GM23338 (cell line): ENCODE measurements at regions not wholly inside any gene's neighbourhood (a gene's known extent, or its start where the extent isn't known, plus 50 kb on each side); places are given as distances from the start of the nearest gene placed in this dataset.

Experiments used
- ATAC-seq: fragments of 200-7000 bp; cut with Tn5 transposase; 3 replicates; pipeline ENCODE4 v1.9.1; 2020
- DNase-seq: peaks from one replicate; pipeline ENCODE4 v3.0.0-alpha.2; 2015; ENCODE audit warnings: low spot score
- H2AFZ ChIP-seq: fragments of 200-600 bp; sonication (generic); 2 replicates; pipeline ENCODE4 v1.8.0; 2016; ENCODE audit warnings: antibody characterized with exemption, mild to moderate bottlenecking, moderate library complexity
- H3F3A ChIP-seq: fragments of 200-600 bp; sonication (generic); replicated peaks from 2 replicates; pipeline ENCODE4 v1.8.0; 2017; ENCODE audit warnings: antibody characterized with exemption, mixed run types, low read depth
- H3K27ac ChIP-seq: fragments of 200-600 bp; sonication (generic); 2 replicates; pipeline ENCODE4 v1.6.1; 2016; ENCODE audit warnings: low read depth
- H3K27me3 ChIP-seq: fragments of 200-600 bp; sonication (generic); 2 replicates; pipeline ENCODE4 v1.8.0; 2016; ENCODE audit warnings: mild to moderate bottlenecking, mixed run types, moderate library complexity; ENCODE audit not compliant: insufficient read depth
- H3K36me3 ChIP-seq: fragments of 200-600 bp; sonication (generic); 2 replicates; pipeline ENCODE4 v1.8.0; 2016; ENCODE audit warnings: mild to moderate bottlenecking; ENCODE audit not compliant: insufficient read depth
- H3K4me1 ChIP-seq: fragments of 200-600 bp; sonication (generic); 2 replicates; pipeline ENCODE4 v1.8.0; 2016; ENCODE audit warnings: mild to moderate bottlenecking, moderate library complexity; ENCODE audit not compliant: insufficient read depth
- H3K4me2 ChIP-seq: fragments of 200-600 bp; sonication (generic); 2 replicates; pipeline ENCODE4 v1.7.1; 2017; ENCODE audit warnings: mixed run types
- H3K4me3 ChIP-seq: fragments of 200-600 bp; sonication (generic); 2 replicates; pipeline ENCODE4 v1.6.1; 2016; ENCODE audit warnings: mixed run types
- H3K79me2 ChIP-seq: fragments of 200-600 bp; sonication (generic); replicated peaks from 2 replicates; pipeline ENCODE4 v1.8.0; 2017; ENCODE audit warnings: mild to moderate bottlenecking; ENCODE audit not compliant: insufficient read depth
- H3K9me2 ChIP-seq: fragments of 200-600 bp; sonication (generic); 2 replicates; pipeline ENCODE4 v1.8.0; 2017; ENCODE audit not compliant: insufficient read depth
- H4K20me1 ChIP-seq: fragments of 200-600 bp; sonication (generic); replicated peaks from 2 replicates; pipeline ENCODE4 v1.8.0; 2017; ENCODE audit warnings: mild to moderate bottlenecking; ENCODE audit not compliant: insufficient read depth
- H3K27ac Mint-ChIP-seq: 2 replicates; pipeline ENCODE4 v1.8.0; 2020; ENCODE audit warnings: inconsistent platforms, mild to moderate bottlenecking, moderate library complexity, mixed read lengths
- H3K27me3 Mint-ChIP-seq: 3 replicates; pipeline ENCODE4 v1.8.0; 2022; ENCODE audit warnings: low read depth, mild to moderate bottlenecking, moderate library complexity, mixed read lengths, inconsistent platforms; ENCODE audit not compliant: insufficient read depth, poor library complexity
- H3K36me3 Mint-ChIP-seq: 3 replicates; pipeline ENCODE4 v1.8.0; 2021; ENCODE audit warnings: low read depth, mild to moderate bottlenecking, inconsistent platforms, moderate library complexity, mixed read lengths
- H3K4me1 Mint-ChIP-seq: 3 replicates; pipeline ENCODE4 v1.8.0; 2020; ENCODE audit warnings: mild to moderate bottlenecking, inconsistent platforms, mixed read lengths
- H3K4me3 Mint-ChIP-seq: 3 replicates; pipeline ENCODE4 v1.8.0; 2021; ENCODE audit warnings: moderate library complexity, mild to moderate bottlenecking, inconsistent platforms, mixed read lengths
- H3K9me3 Mint-ChIP-seq: 3 replicates; pipeline ENCODE4 v1.8.0; 2020; ENCODE audit warnings: moderate library complexity, mild to moderate bottlenecking, inconsistent platforms, mixed read lengths
- CREB1 ChIP-seq: fragments of 250-450 bp; sonication (Bioruptor Pico); IDR thresholded peaks from 2 replicates; pipeline ENCODE4 v1.5.0; 2020; ENCODE audit warnings: low read depth, mild to moderate bottlenecking, moderate library complexity
- EZH2 ChIP-seq: fragments of 200-600 bp; sonication (generic); IDR thresholded peaks from one replicate; pipeline ENCODE4 v1.8.0; 2017; ENCODE audit warnings: antibody characterized with exemption, mild to moderate bottlenecking, low read depth; ENCODE audit not compliant: unreplicated experiment
- EZH2phosphoT487 ChIP-seq: fragments of 200-600 bp; sonication (generic); IDR thresholded peaks from one replicate; pipeline ENCODE4 v1.8.1; 2018; ENCODE audit warnings: antibody characterized with exemption; ENCODE audit not compliant: unreplicated experiment
- JUNB ChIP-seq: IDR thresholded peaks from one replicate; pipeline ENCODE4 v1.6.1; 2016; ENCODE audit warnings: antibody characterized with exemption; ENCODE audit not compliant: unreplicated experiment
- NANOG ChIP-seq: IDR thresholded peaks from 2 replicates; pipeline ENCODE4 v1.6.1; 2016; ENCODE audit warnings: antibody characterized with exemption, borderline replicate concordance
- POLR2AphosphoS5 ChIP-seq: IDR thresholded peaks from 2 replicates; pipeline ENCODE4 v1.6.1; 2016; ENCODE audit warnings: antibody characterized with exemption, low read depth
- STAT1 ChIP-seq: IDR thresholded peaks from one replicate; pipeline ENCODE4 v1.6.1; 2016; ENCODE audit warnings: antibody characterized with exemption; ENCODE audit not compliant: unreplicated experiment
- TF ChIP-seq, protein P1 (sequence below): IDR thresholded peaks from one replicate; pipeline ENCODE4 v1.6.1; 2018; ENCODE audit warnings: antibody characterized with exemption; ENCODE audit not compliant: unreplicated experiment
- TF ChIP-seq, protein P2 (sequence below): IDR thresholded peaks from 2 replicates; pipeline ENCODE4 v1.6.1; 2016; ENCODE audit warnings: antibody characterized with exemption
- TF ChIP-seq, protein P3 (sequence below), 2 experiments: fragments of 200-600 bp in 1 of 2; sonication (generic) in 1 of 2; conservative IDR thresholded peaks; 2 replicates each; pipeline versions ENCODE4 v1.5.1 to v1.6.1; 2016 to 2017; ENCODE audit warnings: antibody characterized with exemption in 2 of 2, low read depth in 2 of 2, mild to moderate bottlenecking in 2 of 2, moderate library complexity in 1 of 2

DNA sequence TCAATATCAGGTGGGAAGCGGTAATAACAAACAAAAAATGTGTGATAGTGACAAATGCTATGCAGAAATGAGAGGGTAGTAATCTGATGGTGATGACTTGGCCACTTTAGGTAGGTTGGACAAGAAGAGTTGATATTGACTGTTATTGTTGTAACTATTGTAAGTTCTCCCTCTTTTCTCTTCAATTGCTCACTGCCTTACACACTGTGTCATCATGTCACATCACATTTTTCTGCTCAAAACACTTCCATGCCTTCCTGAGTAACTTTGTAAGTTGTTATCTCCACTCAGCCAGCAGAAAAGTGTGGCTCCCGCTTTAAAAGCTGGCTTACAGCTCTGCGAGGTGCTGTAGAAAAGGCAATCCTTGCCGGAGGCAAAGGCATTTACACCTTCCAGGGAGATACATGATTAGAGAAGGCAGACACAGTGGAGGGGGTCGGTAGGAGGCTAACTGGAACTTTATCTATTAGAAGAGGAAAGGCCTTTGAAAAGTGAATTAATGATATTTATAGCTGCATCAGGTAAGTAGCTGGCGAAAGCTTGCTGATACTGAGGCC is 85.2 kb upstream of the CLINT1 start (continued):
- TF ChIP-seq, protein P1, sequence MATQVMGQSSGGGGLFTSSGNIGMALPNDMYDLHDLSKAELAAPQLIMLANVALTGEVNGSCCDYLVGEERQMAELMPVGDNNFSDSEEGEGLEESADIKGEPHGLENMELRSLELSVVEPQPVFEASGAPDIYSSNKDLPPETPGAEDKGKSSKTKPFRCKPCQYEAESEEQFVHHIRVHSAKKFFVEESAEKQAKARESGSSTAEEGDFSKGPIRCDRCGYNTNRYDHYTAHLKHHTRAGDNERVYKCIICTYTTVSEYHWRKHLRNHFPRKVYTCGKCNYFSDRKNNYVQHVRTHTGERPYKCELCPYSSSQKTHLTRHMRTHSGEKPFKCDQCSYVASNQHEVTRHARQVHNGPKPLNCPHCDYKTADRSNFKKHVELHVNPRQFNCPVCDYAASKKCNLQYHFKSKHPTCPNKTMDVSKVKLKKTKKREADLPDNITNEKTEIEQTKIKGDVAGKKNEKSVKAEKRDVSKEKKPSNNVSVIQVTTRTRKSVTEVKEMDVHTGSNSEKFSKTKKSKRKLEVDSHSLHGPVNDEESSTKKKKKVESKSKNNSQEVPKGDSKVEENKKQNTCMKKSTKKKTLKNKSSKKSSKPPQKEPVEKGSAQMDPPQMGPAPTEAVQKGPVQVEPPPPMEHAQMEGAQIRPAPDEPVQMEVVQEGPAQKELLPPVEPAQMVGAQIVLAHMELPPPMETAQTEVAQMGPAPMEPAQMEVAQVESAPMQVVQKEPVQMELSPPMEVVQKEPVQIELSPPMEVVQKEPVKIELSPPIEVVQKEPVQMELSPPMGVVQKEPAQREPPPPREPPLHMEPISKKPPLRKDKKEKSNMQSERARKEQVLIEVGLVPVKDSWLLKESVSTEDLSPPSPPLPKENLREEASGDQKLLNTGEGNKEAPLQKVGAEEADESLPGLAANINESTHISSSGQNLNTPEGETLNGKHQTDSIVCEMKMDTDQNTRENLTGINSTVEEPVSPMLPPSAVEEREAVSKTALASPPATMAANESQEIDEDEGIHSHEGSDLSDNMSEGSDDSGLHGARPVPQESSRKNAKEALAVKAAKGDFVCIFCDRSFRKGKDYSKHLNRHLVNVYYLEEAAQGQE, result no peak
- TF ChIP-seq EZH2, result no peak
- TF ChIP-seq, protein P2, sequence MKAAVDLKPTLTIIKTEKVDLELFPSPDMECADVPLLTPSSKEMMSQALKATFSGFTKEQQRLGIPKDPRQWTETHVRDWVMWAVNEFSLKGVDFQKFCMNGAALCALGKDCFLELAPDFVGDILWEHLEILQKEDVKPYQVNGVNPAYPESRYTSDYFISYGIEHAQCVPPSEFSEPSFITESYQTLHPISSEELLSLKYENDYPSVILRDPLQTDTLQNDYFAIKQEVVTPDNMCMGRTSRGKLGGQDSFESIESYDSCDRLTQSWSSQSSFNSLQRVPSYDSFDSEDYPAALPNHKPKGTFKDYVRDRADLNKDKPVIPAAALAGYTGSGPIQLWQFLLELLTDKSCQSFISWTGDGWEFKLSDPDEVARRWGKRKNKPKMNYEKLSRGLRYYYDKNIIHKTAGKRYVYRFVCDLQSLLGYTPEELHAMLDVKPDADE, result no peak
- TF ChIP-seq NANOG, result no peak
- TF ChIP-seq, protein P3, sequence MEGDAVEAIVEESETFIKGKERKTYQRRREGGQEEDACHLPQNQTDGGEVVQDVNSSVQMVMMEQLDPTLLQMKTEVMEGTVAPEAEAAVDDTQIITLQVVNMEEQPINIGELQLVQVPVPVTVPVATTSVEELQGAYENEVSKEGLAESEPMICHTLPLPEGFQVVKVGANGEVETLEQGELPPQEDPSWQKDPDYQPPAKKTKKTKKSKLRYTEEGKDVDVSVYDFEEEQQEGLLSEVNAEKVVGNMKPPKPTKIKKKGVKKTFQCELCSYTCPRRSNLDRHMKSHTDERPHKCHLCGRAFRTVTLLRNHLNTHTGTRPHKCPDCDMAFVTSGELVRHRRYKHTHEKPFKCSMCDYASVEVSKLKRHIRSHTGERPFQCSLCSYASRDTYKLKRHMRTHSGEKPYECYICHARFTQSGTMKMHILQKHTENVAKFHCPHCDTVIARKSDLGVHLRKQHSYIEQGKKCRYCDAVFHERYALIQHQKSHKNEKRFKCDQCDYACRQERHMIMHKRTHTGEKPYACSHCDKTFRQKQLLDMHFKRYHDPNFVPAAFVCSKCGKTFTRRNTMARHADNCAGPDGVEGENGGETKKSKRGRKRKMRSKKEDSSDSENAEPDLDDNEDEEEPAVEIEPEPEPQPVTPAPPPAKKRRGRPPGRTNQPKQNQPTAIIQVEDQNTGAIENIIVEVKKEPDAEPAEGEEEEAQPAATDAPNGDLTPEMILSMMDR (conservative IDR thresholded peaks at IDR 0.05; ENCODE audit: low read depth in 2 of 2), result no peak

DNA sequence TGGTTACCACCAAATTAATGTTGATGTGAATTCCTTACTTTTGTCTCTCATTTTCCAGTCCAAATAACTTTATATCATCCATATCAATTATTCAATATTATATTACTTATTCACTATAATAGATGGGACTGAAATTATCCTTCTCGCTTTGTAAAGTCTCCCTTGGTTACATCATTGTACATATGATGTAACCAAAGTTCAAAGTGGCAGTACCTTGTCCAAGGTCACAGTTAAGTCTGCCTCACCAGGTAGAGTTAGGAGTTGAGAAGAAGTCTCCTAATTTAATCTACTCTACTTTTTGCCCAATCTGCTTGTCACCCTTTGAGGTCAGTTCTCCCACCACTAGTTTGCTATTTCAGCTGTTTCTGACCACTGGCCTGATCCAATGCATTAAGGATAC is 83.7 kb upstream of the CLINT1 start:
- no peaks in the 10 kb centered on the region for H3K9me3 Mint-ChIP-seq
- no peaks in the 10 kb centered on the region for H3K27me3 ChIP-seq
- H3K36me3 Mint-ChIP-seq, result no peaks in the 10 kb centered on the region
- peaks cover 10% of the 10 kb centered on the region for H3K27me3 Mint-ChIP-seq
- no peak overlapping the region for H3K27ac Mint-ChIP-seq
- H3K79me2 ChIP-seq, result no peaks in the 10 kb centered on the region
- H3K9me2 ChIP-seq, result no peaks in the 10 kb centered on the region
- TF ChIP-seq JUNB, result no peak
- TF ChIP-seq, protein P2, result no peak
- TF ChIP-seq EZH2, result no peak
- TF ChIP-seq STAT1, result no peak
- TF ChIP-seq, protein P1, result no peak
- no peak for TF ChIP-seq EZH2phosphoT487
- TF ChIP-seq NANOG, result no peak
- no peak for TF ChIP-seq CREB1 (CRISPR knock-in tag)
- no peak for TF ChIP-seq POLR2AphosphoS5
- TF ChIP-seq, protein P3 (conservative IDR thresholded peaks at IDR 0.05; ENCODE audit: low read depth in 2 of 2), result no peak
- H2AFZ ChIP-seq, result no peak overlapping the region
- no peaks in the 10 kb centered on the region for H3K36me3 ChIP-seq
- H4K20me1 ChIP-seq, result no peaks in the 10 kb centered on the region
- H3K4me3 Mint-ChIP-seq, result no peak overlapping the region
- peaks cover 25% of the 10 kb centered on the region for H3K4me1 ChIP-seq
- DNase-seq (no peak), ATAC-seq (no peak)
- H3K27ac ChIP-seq, result no peak overlapping the region
- peaks cover 24% of the 10 kb centered on the region for H3K4me1 Mint-ChIP-seq
- no peak overlapping the region for H3K4me3 ChIP-seq
- no peaks in the 10 kb centered on the region for H3F3A ChIP-seq
- H3K4me2 ChIP-seq, result no peak overlapping the region
